SK-N-SH treated with all-trans-retinoic acid at 6 μM for 48 hours (cell line): ENCODE measurements at regions not wholly inside any gene's neighbourhood (a gene's known extent, or its start where the extent isn't known, plus 50 kb on each side); places are given as distances from the start of the nearest gene placed in this dataset.
A peak's percentile ranks its signal among the peaks of the same experiment; 100 is the strongest.

Source experiments
- ATAC-seq: fragments of 200-7000 bp; cut with Tn5 transposase; 3 replicates; pipeline ENCODE4 v1.9.1; 2020; ENCODE audit warnings: mild to moderate bottlenecking, moderate library complexity
- ARNTL ChIP-seq: fragments of 450-650 bp; formaldehyde crosslinking; IDR thresholded peaks from 2 replicates; pipeline ENCODE4 v1.5.0; 2020; ENCODE audit warnings: low read depth, mild to moderate bottlenecking, moderate library complexity, borderline replicate concordance
- CSDC2 ChIP-seq: fragments of 250-450 bp; sonication (Bioruptor Pico); IDR thresholded peaks from 2 replicates; pipeline ENCODE4 v1.5.0; 2020; ENCODE audit warnings: mild to moderate bottlenecking, moderate library complexity
- ESRRG ChIP-seq: fragments of 250-450 bp; sonication (Bioruptor Pico); IDR thresholded peaks from 2 replicates; pipeline ENCODE4 v1.6.1; 2021; ENCODE audit warnings: mild to moderate bottlenecking
- GLIS3 ChIP-seq: fragments of 250-450 bp; sonication (Bioruptor Pico); IDR thresholded peaks from 2 replicates; pipeline ENCODE4 v1.5.0; 2020; ENCODE audit warnings: mild to moderate bottlenecking, moderate library complexity
- ISL1 ChIP-seq: fragments of 250-450 bp; sonication (Bioruptor Pico); IDR thresholded peaks from 2 replicates; pipeline ENCODE4 v2.1.2; 2022; ENCODE audit warnings: mild to moderate bottlenecking, moderate library complexity
- OSR1 ChIP-seq: fragments of 250-450 bp; sonication (Bioruptor Pico); IDR thresholded peaks from 2 replicates; pipeline ENCODE4 v1.8.0; 2022; ENCODE audit warnings: moderate library complexity, mild to moderate bottlenecking, inconsistent platforms
- PPARA ChIP-seq: fragments of 250-450 bp; sonication (Bioruptor Pico); IDR thresholded peaks from 2 replicates; pipeline ENCODE4 v1.5.0; 2020; ENCODE audit warnings: mild to moderate bottlenecking, borderline replicate concordance
- SNAI2 ChIP-seq: fragments of 250-450 bp; sonication (Bioruptor Pico); IDR thresholded peaks from 2 replicates; pipeline ENCODE4 v1.5.0; 2020; ENCODE audit warnings: mild to moderate bottlenecking, moderate library complexity
- TCF4 ChIP-seq: fragments of 250-450 bp; sonication (Bioruptor Pico); IDR thresholded peaks from 2 replicates; pipeline ENCODE4 v1.8.0; 2021; ENCODE audit warnings: mild to moderate bottlenecking, moderate library complexity, borderline replicate concordance
- TOX ChIP-seq: fragments of 250-450 bp; sonication (Bioruptor Pico); IDR thresholded peaks from 2 replicates; pipeline ENCODE4 v1.8.0; 2021; ENCODE audit warnings: mild to moderate bottlenecking, moderate library complexity, borderline replicate concordance
- ZC3H10 ChIP-seq: fragments of 250-450 bp; sonication (Bioruptor Pico); IDR thresholded peaks from 2 replicates; pipeline ENCODE4 v1.5.1; 2021; ENCODE audit warnings: mild to moderate bottlenecking, moderate library complexity
- ZFP3 ChIP-seq: fragments of 250-450 bp; sonication (Bioruptor Pico); IDR thresholded peaks from 2 replicates; pipeline ENCODE4 v1.5.0; 2020; ENCODE audit warnings: mild to moderate bottlenecking, moderate library complexity
- ZNF565 ChIP-seq: fragments of 450-650 bp; formaldehyde crosslinking; conservative IDR thresholded peaks from 2 replicates; pipeline ENCODE4 v1.5.0; 2020; ENCODE audit warnings: low read depth, mild to moderate bottlenecking, moderate library complexity
- ZNF70 ChIP-seq: fragments of 450-650 bp; formaldehyde crosslinking; IDR thresholded peaks from 2 replicates; pipeline ENCODE4 v1.5.0; 2020; ENCODE audit warnings: mild to moderate bottlenecking, moderate library complexity
- ZNF8 ChIP-seq: fragments of 450-650 bp; formaldehyde crosslinking; IDR thresholded peaks from 2 replicates; pipeline ENCODE4 v1.5.0; 2020; ENCODE audit warnings: mild to moderate bottlenecking, moderate library complexity
- TF ChIP-seq, protein P1 (sequence below): fragments of 250-450 bp; sonication (Bioruptor Pico); IDR thresholded peaks from 2 replicates; pipeline ENCODE4 v1.8.0; 2020; ENCODE audit warnings: mild to moderate bottlenecking, moderate library complexity, borderline replicate concordance
- TF ChIP-seq, protein P2 (sequence below): fragments of 250-450 bp; sonication (Bioruptor Pico); IDR thresholded peaks from 2 replicates; pipeline ENCODE4 v1.5.0; 2020; ENCODE audit warnings: mild to moderate bottlenecking, moderate library complexity
- TF ChIP-seq, protein P3 (sequence below): fragments of 250-450 bp; sonication (Bioruptor Pico); IDR thresholded peaks from 2 replicates; pipeline ENCODE4 v1.5.1; 2020; ENCODE audit warnings: low read depth, mild to moderate bottlenecking, moderate library complexity
- TF ChIP-seq, protein P4 (sequence below): fragments of 250-450 bp; sonication (Bioruptor Pico); IDR thresholded peaks from 2 replicates; pipeline ENCODE4 v1.8.0; 2021; ENCODE audit warnings: low read depth, mild to moderate bottlenecking, moderate library complexity, borderline replicate concordance

DNA sequence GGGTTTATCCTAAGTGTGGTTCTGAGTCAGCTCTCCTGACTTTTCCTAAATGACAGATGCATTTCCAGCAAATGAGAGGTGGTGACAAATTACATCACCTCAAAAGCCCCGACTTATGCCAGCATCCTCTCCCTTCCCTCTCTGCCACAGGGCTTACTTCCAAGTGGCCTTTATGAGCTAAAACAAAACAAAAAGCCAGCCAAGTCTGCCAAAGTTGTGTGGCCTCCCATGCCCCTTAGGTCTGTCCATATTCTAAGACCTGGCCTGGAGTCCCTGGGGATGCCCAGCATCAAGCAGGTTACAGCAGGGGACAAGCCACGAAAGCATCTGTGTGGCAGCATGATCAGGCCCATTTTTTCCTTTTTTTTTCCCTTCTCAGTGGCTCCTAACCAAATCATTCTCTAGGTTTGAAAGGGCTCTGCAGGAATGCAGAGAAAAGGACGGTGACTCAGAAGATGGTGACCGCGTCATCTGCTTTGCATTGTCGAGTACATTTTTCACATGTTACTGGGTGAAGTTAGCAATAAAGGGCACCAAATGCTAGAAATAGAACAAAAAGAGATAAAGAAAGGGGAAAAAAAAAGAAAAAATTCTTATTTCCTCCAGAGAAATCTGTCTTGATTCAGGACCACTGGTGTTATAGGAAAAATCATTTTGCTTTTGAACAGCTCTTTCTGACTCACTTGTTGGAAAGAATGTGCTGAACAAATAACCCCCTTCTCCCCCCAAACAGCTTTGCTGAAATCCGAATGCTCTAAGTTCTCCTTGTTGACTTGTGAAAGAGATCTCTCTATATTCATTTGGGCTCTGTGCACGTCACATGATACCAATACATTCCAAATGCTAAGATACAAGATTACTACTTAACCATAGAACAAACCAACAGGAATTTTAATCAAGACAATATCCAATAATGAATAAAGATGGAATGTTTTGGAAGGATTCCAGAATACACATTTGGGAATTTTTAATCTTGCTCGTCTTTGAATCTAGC is 178.7 kb downstream of the EN1 start (continued):
- TF ChIP-seq, protein P1, sequence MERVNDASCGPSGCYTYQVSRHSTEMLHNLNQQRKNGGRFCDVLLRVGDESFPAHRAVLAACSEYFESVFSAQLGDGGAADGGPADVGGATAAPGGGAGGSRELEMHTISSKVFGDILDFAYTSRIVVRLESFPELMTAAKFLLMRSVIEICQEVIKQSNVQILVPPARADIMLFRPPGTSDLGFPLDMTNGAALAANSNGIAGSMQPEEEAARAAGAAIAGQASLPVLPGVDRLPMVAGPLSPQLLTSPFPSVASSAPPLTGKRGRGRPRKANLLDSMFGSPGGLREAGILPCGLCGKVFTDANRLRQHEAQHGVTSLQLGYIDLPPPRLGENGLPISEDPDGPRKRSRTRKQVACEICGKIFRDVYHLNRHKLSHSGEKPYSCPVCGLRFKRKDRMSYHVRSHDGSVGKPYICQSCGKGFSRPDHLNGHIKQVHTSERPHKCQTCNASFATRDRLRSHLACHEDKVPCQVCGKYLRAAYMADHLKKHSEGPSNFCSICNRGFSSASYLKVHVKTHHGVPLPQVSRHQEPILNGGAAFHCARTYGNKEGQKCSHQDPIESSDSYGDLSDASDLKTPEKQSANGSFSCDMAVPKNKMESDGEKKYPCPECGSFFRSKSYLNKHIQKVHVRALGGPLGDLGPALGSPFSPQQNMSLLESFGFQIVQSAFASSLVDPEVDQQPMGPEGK (CRISPR knock-in tag) = 0 out of 2 replicates have a peak, but pooled peaks have one; percentile 40
- TF ChIP-seq CSDC2 (CRISPR knock-in tag) (no peak), ZFP3 (CRISPR knock-in tag) (no peak; the same call in 1 of the 2 replicates), ZNF8 (CRISPR knock-in tag) (no peak), TCF4 (CRISPR knock-in tag) (peak; percentile 10; the same call in 1 of the 2 replicates), GLIS3 (CRISPR knock-in tag) (no peak), SNAI2 (CRISPR knock-in tag) (no peak), OSR1 (CRISPR knock-in tag) (no peak), PPARA (CRISPR knock-in tag) (no peak), ESRRG (CRISPR knock-in tag) (no peak), ARNTL (CRISPR knock-in tag) (no peak), ZC3H10 (CRISPR knock-in tag) (peak; percentile 83)
- TF ChIP-seq, protein P2, sequence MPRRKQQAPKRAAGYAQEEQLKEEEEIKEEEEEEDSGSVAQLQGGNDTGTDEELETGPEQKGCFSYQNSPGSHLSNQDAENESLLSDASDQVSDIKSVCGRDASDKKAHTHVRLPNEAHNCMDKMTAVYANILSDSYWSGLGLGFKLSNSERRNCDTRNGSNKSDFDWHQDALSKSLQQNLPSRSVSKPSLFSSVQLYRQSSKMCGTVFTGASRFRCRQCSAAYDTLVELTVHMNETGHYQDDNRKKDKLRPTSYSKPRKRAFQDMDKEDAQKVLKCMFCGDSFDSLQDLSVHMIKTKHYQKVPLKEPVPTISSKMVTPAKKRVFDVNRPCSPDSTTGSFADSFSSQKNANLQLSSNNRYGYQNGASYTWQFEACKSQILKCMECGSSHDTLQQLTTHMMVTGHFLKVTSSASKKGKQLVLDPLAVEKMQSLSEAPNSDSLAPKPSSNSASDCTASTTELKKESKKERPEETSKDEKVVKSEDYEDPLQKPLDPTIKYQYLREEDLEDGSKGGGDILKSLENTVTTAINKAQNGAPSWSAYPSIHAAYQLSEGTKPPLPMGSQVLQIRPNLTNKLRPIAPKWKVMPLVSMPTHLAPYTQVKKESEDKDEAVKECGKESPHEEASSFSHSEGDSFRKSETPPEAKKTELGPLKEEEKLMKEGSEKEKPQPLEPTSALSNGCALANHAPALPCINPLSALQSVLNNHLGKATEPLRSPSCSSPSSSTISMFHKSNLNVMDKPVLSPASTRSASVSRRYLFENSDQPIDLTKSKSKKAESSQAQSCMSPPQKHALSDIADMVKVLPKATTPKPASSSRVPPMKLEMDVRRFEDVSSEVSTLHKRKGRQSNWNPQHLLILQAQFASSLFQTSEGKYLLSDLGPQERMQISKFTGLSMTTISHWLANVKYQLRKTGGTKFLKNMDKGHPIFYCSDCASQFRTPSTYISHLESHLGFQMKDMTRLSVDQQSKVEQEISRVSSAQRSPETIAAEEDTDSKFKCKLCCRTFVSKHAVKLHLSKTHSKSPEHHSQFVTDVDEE (CRISPR knock-in tag) = no peak
- TF ChIP-seq, protein P3, sequence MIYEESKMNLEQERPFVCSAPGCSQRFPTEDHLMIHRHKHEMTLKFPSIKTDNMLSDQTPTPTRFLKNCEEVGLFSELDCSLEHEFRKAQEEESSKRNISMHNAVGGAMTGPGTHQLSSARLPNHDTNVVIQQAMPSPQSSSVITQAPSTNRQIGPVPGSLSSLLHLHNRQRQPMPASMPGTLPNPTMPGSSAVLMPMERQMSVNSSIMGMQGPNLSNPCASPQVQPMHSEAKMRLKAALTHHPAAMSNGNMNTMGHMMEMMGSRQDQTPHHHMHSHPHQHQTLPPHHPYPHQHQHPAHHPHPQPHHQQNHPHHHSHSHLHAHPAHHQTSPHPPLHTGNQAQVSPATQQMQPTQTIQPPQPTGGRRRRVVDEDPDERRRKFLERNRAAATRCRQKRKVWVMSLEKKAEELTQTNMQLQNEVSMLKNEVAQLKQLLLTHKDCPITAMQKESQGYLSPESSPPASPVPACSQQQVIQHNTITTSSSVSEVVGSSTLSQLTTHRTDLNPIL (CRISPR knock-in tag) = 0 out of 2 replicates have a peak, but pooled peaks have one; percentile 7
- TF ChIP-seq, all 23 proteins: peak for 7

DNA sequence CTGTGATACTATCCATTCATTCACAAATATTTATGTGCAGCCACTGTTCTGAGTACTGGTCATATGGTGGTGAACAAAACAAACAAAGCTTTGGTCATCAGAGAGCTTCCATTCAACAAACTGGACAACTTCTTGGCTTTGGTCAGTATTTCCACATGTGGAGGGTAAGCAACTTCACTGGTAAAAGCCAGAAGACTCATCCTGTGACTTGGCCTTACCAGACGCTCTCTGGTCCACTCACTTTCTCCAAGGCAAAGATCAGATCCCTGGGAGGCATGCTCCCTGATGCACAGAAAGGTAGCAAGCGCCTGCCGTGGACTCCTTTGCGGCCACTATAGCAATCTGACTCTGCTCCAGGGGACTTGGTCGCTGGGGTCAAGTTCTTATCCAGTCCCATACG is 179.5 kb downstream of the EN1 start:
- TF ChIP-seq, protein P4, sequence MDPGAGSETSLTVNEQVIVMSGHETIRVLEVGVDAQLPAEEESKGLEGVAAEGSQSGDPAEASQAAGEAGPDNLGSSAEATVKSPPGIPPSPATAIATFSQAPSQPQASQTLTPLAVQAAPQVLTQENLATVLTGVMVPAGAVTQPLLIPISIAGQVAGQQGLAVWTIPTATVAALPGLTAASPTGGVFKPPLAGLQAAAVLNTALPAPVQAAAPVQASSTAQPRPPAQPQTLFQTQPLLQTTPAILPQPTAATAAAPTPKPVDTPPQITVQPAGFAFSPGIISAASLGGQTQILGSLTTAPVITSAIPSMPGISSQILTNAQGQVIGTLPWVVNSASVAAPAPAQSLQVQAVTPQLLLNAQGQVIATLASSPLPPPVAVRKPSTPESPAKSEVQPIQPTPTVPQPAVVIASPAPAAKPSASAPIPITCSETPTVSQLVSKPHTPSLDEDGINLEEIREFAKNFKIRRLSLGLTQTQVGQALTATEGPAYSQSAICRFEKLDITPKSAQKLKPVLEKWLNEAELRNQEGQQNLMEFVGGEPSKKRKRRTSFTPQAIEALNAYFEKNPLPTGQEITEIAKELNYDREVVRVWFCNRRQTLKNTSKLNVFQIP (CRISPR knock-in tag) = no peak
- TF ChIP-seq TCF4 (CRISPR knock-in tag) = no peak
- no peak for TF ChIP-seq PPARA (CRISPR knock-in tag)
- TF ChIP-seq ZNF8 (CRISPR knock-in tag) = no peak
- TF ChIP-seq, protein P3 (CRISPR knock-in tag) = no peak
- no peak for TF ChIP-seq ZNF70 (CRISPR knock-in tag)
- TF ChIP-seq, protein P2 (CRISPR knock-in tag) = no peak
- no peak for TF ChIP-seq ZNF565 (CRISPR knock-in tag)
- no peak for TF ChIP-seq ESRRG (CRISPR knock-in tag)
- no peak for TF ChIP-seq ARNTL (CRISPR knock-in tag)
- TF ChIP-seq ZFP3 (CRISPR knock-in tag) = no peak; the same call in 1 of the 2 replicates
- no peak for TF ChIP-seq ISL1 (CRISPR knock-in tag)
- no peak for TF ChIP-seq ZC3H10 (CRISPR knock-in tag)
- TF ChIP-seq TOX (CRISPR knock-in tag) = no peak
- TF ChIP-seq CSDC2 (CRISPR knock-in tag) = no peak
- peak; percentile 39 for ATAC-seq
